ENCODE measurements at regions not wholly inside any gene's neighbourhood (a gene's known extent, or its start where the extent isn't known, plus 50 kb on each side); places are given as distances from the start of the nearest gene placed in this dataset.

DNA sequence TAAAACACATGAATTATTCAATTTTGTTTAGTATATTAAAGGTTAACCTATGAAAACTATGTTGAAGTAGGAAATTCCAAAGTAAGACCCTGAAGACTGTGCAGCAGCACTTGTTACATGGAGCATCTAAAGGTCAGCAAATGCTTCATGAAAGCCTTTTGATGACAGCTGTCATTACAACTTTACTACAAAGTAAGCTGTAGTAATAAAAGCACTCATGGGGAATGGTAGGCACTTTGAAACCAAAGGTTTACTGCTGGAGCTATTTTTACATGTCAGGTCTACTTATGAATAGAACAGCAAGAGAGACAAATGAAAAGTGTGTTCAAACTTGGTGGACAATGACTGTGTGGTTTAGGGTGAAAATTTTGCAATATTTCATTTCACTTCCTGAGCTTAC, 672.5 kb upstream of the PCDH20 start:
- TF ChIP-seq CTCF (IDR thresholded peaks at IDR 0.05; ENCODE audit: insufficient read depth, low read length, poor library complexity, severe bottlenecking) (no peak), EZH2phosphoT487 (conservative IDR thresholded peaks at IDR 0.05; ENCODE audit: low read length) (no peak)

All from SU-DHL-6 (cell line).